VCaP (cell line): ENCODE measurements at regions not wholly inside any gene's neighbourhood (a gene's known extent, or its start where the extent isn't known, plus 50 kb on each side); places are given as distances from the start of the nearest gene placed in this dataset.

Source experiments
- H3K27ac ChIP-seq: fragments of 450-650 bp; 2 replicates; pipeline ENCODE4 v1.5.1; 2017
- CTCF ChIP-seq: fragments of 450-650 bp; conservative IDR thresholded peaks from 2 replicates; pipeline ENCODE4 v1.5.1; 2017; ENCODE audit warnings: mild to moderate bottlenecking, moderate library complexity

GRCh38 chr1:234882898-234883297, 245.7 kb downstream of the TOMM20 start:
- TF ChIP-seq CTCF = no peak
- H3K27ac ChIP-seq = no peak overlapping the region

GRCh38 chr1:234881893-234882771, 246.5 kb downstream of the TOMM20 start:
- no peak for TF ChIP-seq CTCF
- H3K27ac ChIP-seq = no peak overlapping the region

- no peak overlapping the region for H3K27ac ChIP-seq
- no peak for TF ChIP-seq CTCF
Observed at GRCh38 chr1:234879147-234880080, 249.2 kb downstream of the TOMM20 start.

GRCh38 chr1:234878288-234878687, 250.3 kb downstream of the TOMM20 start:
- TF ChIP-seq CTCF = no peak
- H3K27ac ChIP-seq = no peak overlapping the region

GRCh38 chr1:234877761-234878160, 250.9 kb downstream of the TOMM20 start:
- TF ChIP-seq CTCF = no peak
- H3K27ac ChIP-seq = no peak overlapping the region

GRCh38 chr1:234875953-234876855, 252.4 kb downstream of the TOMM20 start:
- TF ChIP-seq CTCF = no peak
- no peak overlapping the region; the same call in 1 of the 2 replicates for H3K27ac ChIP-seq
